Mucosa of stomach (tissue), 1 donor: ENCODE measurements at regions not wholly inside any gene's neighbourhood (a gene's known extent, or its start where the extent isn't known, plus 50 kb on each side); places are given as distances from the start of the nearest gene placed in this dataset.

Source experiments
- H3K27me3 ChIP-seq: one replicate; pipeline ENCODE4 v1.7.0; 2013; ENCODE audit warnings: mild to moderate bottlenecking, low read length; ENCODE audit not compliant: control insufficient read depth, insufficient read depth
- H3K36me3 ChIP-seq: one replicate; pipeline ENCODE4 v1.7.0; 2013; ENCODE audit warnings: low read length; ENCODE audit not compliant: control insufficient read depth, insufficient read depth
- H3K4me1 ChIP-seq: one replicate; pipeline ENCODE4 v1.7.0; 2013; ENCODE audit warnings: mild to moderate bottlenecking, low read length; ENCODE audit not compliant: control insufficient read depth, insufficient read depth
- H3K4me3 ChIP-seq: one replicate; pipeline ENCODE4 v1.7.0; 2013; ENCODE audit warnings: low read length
- H3K9ac ChIP-seq: one replicate; pipeline ENCODE4 v1.7.0; 2013; ENCODE audit warnings: mild to moderate bottlenecking, low read length, moderate library complexity
- H3K9me3 ChIP-seq: one replicate; pipeline ENCODE4 v1.7.0; 2013; ENCODE audit warnings: mild to moderate bottlenecking, low read length, moderate library complexity; ENCODE audit not compliant: control insufficient read depth
- donor health status: Pancreatic carcinoma.

DNA sequence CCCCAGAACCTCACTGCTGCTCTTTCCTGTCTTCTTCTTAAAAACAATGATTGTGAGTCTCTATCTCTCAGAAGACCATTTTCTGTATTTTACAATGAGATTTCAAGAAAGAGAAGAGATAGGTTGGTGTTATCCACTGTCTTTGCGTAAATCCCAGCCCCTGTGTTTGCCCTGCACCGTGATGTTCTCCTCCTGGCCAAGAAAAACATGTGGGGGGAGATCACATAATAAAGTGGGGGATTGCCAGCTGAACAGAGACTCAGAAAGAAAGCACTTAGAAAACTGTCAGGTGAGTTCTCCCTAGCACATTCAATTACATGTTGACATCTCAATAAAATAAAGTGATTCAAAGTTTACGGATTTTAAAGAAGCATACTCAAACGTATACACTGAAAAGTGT lies 105.0 kb upstream of the PITRM1 start:
- Histone ChIP-seq H3K4me1 (no peaks in the 10 kb centered on the region), H3K9ac (no peak overlapping the region), H3K4me3 (no peak overlapping the region), H3K9me3 (no peaks in the 10 kb centered on the region), H3K36me3 (no peaks in the 10 kb centered on the region), H3K27me3 (no peaks in the 10 kb centered on the region)

DNA sequence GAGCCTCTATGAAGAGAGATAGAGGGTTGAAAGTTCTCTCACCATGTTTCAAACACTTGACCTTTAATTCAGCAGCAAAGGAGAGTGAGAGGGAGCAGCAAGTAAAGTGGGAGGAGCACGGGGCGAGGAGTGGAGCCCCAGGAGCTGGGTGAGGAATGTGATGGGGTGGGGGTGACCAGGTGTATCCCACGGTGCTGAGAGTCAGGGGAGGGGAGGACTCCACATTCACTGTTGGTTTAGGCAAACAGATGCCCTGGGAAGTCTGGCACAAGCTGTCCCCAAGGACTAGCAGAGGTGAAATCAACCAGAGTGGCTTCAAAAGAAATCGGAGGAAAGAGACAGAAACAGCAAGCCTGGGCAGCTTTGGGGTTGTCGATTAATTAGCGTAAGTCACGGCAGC lies 101.8 kb upstream of the PITRM1 start:
- H3K4me3 ChIP-seq, result no peak overlapping the region
- H3K9me3 ChIP-seq, result no peaks in the 10 kb centered on the region
- no peaks in the 10 kb centered on the region for H3K4me1 ChIP-seq
- no peaks in the 10 kb centered on the region for H3K36me3 ChIP-seq
- no peaks in the 10 kb centered on the region for H3K27me3 ChIP-seq
- no peak overlapping the region for H3K9ac ChIP-seq

DNA sequence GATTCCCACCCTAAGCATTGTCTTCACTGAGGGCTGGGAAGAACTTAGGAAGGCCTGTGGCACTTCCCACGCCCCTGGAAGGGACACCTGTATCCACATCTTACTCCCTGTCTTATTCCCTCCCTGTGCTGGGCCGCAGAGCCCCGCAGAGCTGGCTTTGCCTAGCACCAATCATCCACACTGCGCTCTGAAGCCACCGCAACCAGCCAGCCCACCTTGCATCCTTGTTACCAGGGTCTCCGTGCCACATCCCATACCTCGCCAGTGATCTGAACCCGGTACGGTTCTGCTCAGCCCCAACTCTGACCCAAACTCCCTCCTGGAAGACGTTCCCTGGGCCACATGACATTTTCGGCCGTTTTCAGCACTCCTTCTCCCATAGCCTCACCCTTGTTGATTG lies 101.4 kb upstream of the PITRM1 start:
- Histone ChIP-seq H3K4me1 (no peaks in the 10 kb centered on the region), H3K9me3 (no peaks in the 10 kb centered on the region), H3K36me3 (no peaks in the 10 kb centered on the region), H3K4me3 (no peak overlapping the region), H3K9ac (no peak overlapping the region), H3K27me3 (no peaks in the 10 kb centered on the region)

DNA sequence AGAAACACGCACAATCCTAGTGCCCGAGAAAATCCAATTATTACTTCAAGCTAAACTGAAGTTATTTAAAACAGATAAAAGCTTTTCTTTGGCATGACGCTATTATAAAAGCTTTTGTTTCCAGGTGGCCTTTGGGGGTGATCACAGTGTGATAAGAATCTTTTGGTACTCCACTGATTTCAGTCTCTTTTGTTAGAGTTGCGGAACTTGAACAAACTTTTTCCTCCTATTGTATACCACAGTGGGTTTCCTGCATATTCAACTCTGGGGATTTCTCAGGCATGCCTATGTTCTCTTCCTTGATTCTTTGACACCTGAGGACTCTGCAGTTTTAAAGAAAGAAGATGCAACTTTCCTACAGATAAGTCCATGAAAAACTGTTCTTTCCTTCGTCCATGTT lies 99.7 kb upstream of the PITRM1 start:
- Histone ChIP-seq H3K36me3 (no peaks in the 10 kb centered on the region), H3K9ac (no peak overlapping the region), H3K4me3 (no peak overlapping the region)

DNA sequence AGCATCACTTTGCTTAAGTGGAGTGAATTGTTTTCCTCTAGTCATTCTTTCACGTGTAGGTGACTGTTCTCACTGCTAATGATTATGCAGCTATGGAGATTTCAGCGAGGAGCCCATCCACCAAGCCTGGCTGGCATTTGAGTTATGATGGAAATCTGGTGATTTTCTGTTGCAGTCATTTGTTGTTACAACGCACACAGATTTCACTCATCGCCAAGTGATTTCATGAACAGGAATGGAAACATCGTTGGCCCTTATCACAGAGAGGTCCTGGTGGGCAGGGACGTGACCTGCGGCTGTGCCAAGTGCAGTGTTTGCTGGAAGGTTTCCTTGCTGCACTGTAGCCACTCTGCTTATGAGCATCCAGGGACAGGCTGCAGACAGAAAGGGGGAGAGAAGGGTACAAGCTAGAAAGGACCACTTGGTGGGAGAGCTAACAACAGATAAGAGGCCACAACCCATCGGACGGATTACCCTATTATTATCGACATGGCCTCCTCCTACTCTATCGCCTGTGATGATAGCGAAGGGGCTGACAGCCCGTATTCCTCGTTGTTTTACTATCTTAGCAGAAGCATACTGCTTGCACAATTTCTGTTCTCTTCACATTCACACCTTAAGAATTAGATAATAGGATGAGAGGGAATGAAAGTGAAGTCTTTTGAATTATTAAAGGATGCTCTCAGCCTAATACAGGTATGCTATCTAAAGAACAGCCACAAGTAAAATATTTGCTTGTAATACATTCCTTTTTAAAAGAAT lies 99.0 kb upstream of the PITRM1 start:
- no peaks in the 10 kb centered on the region for H3K27me3 ChIP-seq
- H3K4me1 ChIP-seq, result no peaks in the 10 kb centered on the region
- no peaks in the 10 kb centered on the region for H3K36me3 ChIP-seq
- H3K9ac ChIP-seq, result no peak overlapping the region
- no peaks in the 10 kb centered on the region for H3K9me3 ChIP-seq
- H3K4me3 ChIP-seq, result no peak overlapping the region

More for the DNA sequence above, 99.7 kb upstream of the PITRM1 start:
- Histone ChIP-seq H3K4me1 (no peaks in the 10 kb centered on the region), H3K9me3 (no peaks in the 10 kb centered on the region), H3K27me3 (no peaks in the 10 kb centered on the region)

DNA sequence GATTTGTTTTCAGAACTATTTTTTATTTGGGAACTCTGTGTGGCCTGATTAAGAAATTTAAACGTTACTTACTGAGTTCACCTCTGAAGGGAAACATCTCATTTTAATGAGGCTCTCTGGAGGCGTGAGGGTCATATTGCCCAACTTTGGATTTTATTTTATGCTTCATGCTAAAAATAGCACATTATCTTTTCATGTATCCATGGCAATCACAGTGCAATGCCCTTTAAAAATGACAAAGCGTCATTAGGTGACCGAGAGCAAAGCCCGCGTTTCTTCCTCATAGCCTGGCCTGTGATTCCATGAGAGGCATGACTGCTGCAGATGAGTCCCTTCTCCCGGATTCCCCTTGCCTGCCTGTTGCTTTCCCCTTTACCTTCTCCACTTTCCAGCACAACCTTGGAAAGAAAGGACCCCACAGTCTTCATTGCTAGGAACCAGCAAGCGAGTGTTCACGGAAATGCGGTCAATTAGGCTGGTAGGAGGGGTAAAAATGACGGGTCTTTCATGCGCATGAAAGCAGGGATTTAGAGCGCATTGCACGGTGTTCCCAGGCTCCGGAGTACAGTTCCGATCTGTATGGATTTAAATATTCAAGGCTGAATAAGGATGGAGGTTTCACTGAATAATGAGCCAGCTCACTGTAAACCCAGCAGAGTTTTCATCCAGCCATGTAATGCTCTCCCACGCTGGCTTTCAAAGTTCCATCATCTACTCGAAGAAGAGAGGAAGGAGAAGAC lies 98.2 kb upstream of the PITRM1 start:
- no peaks in the 10 kb centered on the region for H3K27me3 ChIP-seq
- no peak overlapping the region for H3K4me3 ChIP-seq
- no peaks in the 10 kb centered on the region for H3K4me1 ChIP-seq
- no peak overlapping the region for H3K9ac ChIP-seq
- H3K9me3 ChIP-seq, result no peaks in the 10 kb centered on the region
- H3K36me3 ChIP-seq, result no peaks in the 10 kb centered on the region

DNA sequence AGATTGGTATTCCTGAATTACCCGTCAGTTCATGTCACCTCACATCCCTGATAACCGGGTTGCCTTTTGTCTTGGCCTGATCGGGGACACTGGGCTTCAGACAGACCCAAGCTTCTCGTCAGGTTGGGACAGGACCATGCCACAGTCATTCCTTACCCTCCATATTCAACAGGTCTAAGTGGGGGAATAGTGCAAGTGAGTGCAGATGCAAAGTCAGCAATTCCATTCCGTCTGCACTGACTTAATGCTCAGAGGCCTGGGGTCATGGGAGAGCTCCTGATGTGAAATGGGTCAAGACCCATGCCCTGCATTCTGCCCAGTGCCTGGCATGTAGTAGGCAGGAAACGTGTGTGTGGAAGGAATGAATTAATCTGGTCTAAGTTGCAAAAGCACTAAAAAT lies 95.4 kb upstream of the PITRM1 start:
- no peaks in the 10 kb centered on the region for H3K36me3 ChIP-seq
- no peaks in the 10 kb centered on the region for H3K27me3 ChIP-seq
- H3K9me3 ChIP-seq, result no peaks in the 10 kb centered on the region
- no peak overlapping the region for H3K9ac ChIP-seq
- no peak overlapping the region for H3K4me3 ChIP-seq
- H3K4me1 ChIP-seq, result no peaks in the 10 kb centered on the region

DNA sequence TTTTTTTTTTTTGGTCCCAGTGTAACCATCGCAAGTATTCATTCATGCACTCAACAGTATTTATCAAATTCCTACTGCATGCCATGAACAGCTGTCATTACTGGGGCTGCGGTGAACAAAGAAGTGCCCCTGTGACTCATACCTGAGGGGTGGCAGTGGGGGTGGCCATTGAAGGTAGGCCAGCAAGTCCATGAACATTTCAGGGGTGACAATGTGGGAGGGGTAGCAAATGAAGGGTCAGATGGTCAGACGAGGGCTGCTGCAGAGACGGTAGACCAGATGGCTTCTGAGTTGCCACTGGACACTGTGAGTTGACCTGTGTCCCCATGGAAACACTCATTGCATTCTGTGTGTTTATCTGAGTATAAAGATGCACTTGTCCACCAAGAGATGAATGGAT lies 92.5 kb upstream of the PITRM1 start:
- Histone ChIP-seq H3K9me3 (no peaks in the 10 kb centered on the region), H3K9ac (no peak overlapping the region), H3K27me3 (no peaks in the 10 kb centered on the region), H3K4me3 (no peak overlapping the region), H3K4me1 (no peaks in the 10 kb centered on the region), H3K36me3 (no peaks in the 10 kb centered on the region)

DNA sequence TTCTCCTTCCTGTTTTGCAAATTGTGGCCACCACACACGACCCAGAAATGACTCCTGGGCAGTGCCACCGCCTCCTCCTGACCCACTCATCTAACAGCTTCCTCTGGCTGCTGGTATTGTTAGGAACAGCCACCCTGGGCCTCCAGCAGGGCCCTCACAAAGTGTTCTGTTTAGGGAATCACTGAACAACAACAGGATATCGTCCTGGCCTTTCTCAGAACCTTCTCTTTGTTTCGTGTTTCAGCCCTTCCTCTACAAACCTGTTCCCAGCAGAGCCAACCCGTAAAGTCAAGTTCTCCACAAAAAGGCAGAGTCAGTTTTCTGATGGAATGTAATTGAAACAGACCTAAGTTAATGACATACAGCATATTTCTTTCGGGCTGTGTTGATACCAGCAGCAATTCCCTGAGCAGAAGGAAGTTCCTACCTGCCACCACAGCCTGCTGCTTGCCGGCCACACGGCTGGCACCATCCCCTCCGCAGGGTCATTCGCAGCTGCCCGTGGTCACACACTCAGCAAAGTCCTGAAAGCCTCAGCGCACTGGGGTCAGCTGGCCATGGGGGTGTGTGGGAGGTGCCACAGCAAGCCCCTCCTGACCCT lies 91.7 kb upstream of the PITRM1 start:
- H3K36me3 ChIP-seq, result no peaks in the 10 kb centered on the region
- H3K4me3 ChIP-seq, result no peak overlapping the region
- H3K9ac ChIP-seq, result no peak overlapping the region
- H3K4me1 ChIP-seq, result no peaks in the 10 kb centered on the region
- no peaks in the 10 kb centered on the region for H3K27me3 ChIP-seq
- no peaks in the 10 kb centered on the region for H3K9me3 ChIP-seq

DNA sequence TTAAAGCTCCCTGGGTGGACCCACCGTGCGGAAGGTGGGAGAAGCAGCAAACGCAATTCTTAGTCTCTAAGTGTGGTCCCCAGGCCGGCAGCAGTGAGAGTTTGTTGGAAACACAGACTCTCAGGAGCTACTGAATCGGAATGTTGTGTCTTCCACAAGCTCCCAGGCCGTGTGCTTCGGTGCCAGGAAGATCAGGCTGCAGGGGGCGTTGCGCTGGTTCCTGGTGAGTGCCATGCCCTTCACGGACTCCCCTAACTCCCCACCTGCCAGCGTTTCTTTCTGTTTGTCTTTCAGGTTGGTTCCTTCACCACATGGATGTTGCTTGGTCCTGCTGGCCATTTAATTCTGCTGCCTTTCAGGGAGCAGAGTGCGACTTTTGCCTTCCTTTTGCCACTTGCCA lies 91.2 kb upstream of the PITRM1 start:
- no peaks in the 10 kb centered on the region for H3K27me3 ChIP-seq
- no peaks in the 10 kb centered on the region for H3K9me3 ChIP-seq
- no peaks in the 10 kb centered on the region for H3K36me3 ChIP-seq
- no peak overlapping the region for H3K4me3 ChIP-seq
- no peak overlapping the region for H3K9ac ChIP-seq
- H3K4me1 ChIP-seq, result no peaks in the 10 kb centered on the region

DNA sequence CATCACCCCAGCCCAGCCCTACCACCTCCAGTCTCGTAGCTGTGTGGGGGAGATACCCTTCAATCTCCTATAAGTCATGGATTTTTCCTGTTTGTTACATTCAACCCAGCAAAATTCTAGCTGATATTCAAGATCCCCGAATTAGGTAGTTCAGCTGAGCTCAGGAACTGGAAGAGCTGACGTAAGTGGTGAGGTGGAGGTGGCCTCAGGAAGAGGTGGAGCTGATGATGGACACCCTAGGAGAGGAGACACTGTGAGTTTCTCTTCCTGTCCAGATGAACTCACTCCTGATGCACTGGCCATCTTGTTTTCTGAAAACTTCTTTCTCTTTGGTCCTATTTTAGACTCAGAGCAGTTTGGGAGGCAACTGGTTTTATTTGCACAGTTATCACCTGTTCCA lies 90.5 kb upstream of the PITRM1 start:
- Histone ChIP-seq H3K9me3 (no peaks in the 10 kb centered on the region), H3K4me3 (no peak overlapping the region), H3K9ac (no peak overlapping the region), H3K36me3 (no peaks in the 10 kb centered on the region), H3K27me3 (no peaks in the 10 kb centered on the region), H3K4me1 (no peaks in the 10 kb centered on the region)

DNA sequence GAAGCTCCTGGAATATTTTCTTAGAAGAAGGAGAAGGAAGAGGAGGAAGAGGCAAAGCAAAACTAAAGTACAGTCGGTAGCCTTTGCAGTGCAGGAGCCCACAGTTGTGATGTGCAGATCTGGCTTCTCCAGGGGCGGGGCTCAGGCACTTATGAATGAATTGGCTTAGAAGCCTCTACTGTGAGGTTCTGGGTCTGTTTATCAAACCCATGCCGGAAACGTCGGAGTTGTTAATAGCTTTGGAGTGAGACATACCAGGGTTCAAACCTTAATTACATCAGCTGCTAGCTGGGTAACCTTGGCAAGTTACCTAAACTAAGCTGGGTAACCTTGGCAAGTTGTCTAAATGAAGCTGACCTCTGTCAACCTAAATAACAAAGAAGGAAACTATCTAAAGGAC lies 89.3 kb upstream of the PITRM1 start:
- Histone ChIP-seq H3K4me1 (no peaks in the 10 kb centered on the region), H3K9me3 (no peaks in the 10 kb centered on the region), H3K36me3 (no peaks in the 10 kb centered on the region), H3K9ac (no peak overlapping the region), H3K27me3 (no peaks in the 10 kb centered on the region), H3K4me3 (no peak overlapping the region)
